HCT116 (cell line): ENCODE measurements at regions not wholly inside any gene's neighbourhood (a gene's known extent, or its start where the extent isn't known, plus 50 kb on each side); places are given as distances from the start of the nearest gene placed in this dataset.
A peak's percentile ranks its signal among the peaks of the same experiment; 100 is the strongest.

ENCODE experiments used
- ATAC-seq: fragments of 200-7000 bp; cut with Tn5 transposase; 2 replicates; pipeline ENCODE4 v1.9.1; 2020; ENCODE audit warnings: mild to moderate bottlenecking, moderate library complexity
- BruUV-seq: library from RNA; stranded (reverse); fragments of 400-500 nt; replicated peaks from 2 replicates; lab custom pipeline; 2021; lab: Mats Ljungman, UMichigan
- CTCF ChIA-PET: fragments of 300-600 bp; sonication (Branson Sonifier 250); formaldehyde crosslinking; loops from one replicate; lab custom pipeline; 2021; ENCODE audit warnings: antibody characterized with exemption; lab: Charles Lee
- POLR2A ChIA-PET: fragments of 300-600, 350-600 bp; sonication (Branson Sonifier 250); formaldehyde crosslinking; loops from one replicate; lab custom pipeline; 2021; ENCODE audit warnings: antibody characterized with exemption; lab: Charles Lee
- RAD21 ChIA-PET, 2 experiments: fragments of 300-600 bp; sonication (Branson Sonifier 250); formaldehyde crosslinking; loops; one replicate each; lab custom pipeline; 2023; ENCODE audit warnings: low total read pairs in 2 of 2; ENCODE audit not compliant: uncharacterized antibody in 2 of 2, unreplicated experiment in 2 of 2, low non-redundant PET in 1 of 2; lab: Charles Lee
- DNase-seq: peaks from one replicate; pipeline ENCODE4 v3.0.0-alpha.2; 2010; ENCODE audit warnings: low read depth, low spot score
- H2AFZ ChIP-seq: fragments of 200-600 bp; shearing (Covaris generic), sonication (generic); 2 replicates; pipeline ENCODE4 v1.6.1; 2017; ENCODE audit warnings: low read depth, mixed run types, mixed read lengths, antibody characterized with exemption, low read length; ENCODE audit not compliant: poor library complexity, severe bottlenecking
- H3K27ac ChIP-seq: 2 replicates; pipeline ENCODE4 v1.5.1; 2012; ENCODE audit warnings: low read depth, low read length
- H3K27me3 ChIP-seq: fragments of 200-600 bp; sonication (generic); 2 replicates; pipeline ENCODE4 v1.6.1; 2016; ENCODE audit warnings: mixed run types, low read length, mixed read lengths; ENCODE audit not compliant: insufficient read depth
- H3K36me3 ChIP-seq, 2 experiments: fragments of 200-500 bp in 1 of 2; fragments of 200-600 bp in 1 of 2; sonication (Bioruptor generic) in 1 of 2; sonication (generic) in 1 of 2; 2 replicates each; pipeline versions ENCODE4 v1.5.1 to v1.6.1; 2014 to 2016; ENCODE audit warnings: low read length in 2 of 2, inconsistent platforms in 1 of 2, mixed read lengths in 1 of 2, mixed run types in 1 of 2; ENCODE audit not compliant: insufficient read depth in 2 of 2, control insufficient read depth in 1 of 2
- H3K4me1 ChIP-seq, 2 experiments: fragments of 200-600 bp in 1 of 2; sonication (generic) in 1 of 2; 2 replicates each; pipeline versions ENCODE4 v1.5.1 to v1.6.1; 2012 to 2017; ENCODE audit warnings: low read length in 2 of 2, inconsistent platforms in 1 of 2, mild to moderate bottlenecking in 1 of 2, mixed read lengths in 1 of 2, mixed run types in 1 of 2, moderate library complexity in 1 of 2; ENCODE audit not compliant: insufficient read depth in 2 of 2, control insufficient read depth in 1 of 2
- H3K4me2 ChIP-seq: fragments of 200-600 bp; sonication (generic); 2 replicates; pipeline ENCODE4 v1.6.1; 2017; ENCODE audit warnings: mixed run types, low read length, mixed read lengths
- H3K4me3 ChIP-seq, 2 experiments: fragments of 200-600 bp in 1 of 2; sonication (generic) in 1 of 2; replicated peaks in 1 of 2; 2 replicates each; pipeline ENCODE4 v1.5.1; 2011 to 2016; ENCODE audit warnings: low read length in 2 of 2, control low read depth in 1 of 2, low read depth in 1 of 2, mild to moderate bottlenecking in 1 of 2, mixed read lengths in 1 of 2, mixed run types in 1 of 2
- H3K79me2 ChIP-seq: fragments of 200-600 bp; sonication (generic); 2 replicates; pipeline ENCODE4 v1.6.1; 2017; ENCODE audit warnings: mild to moderate bottlenecking, mixed run types, low read length, moderate library complexity, mixed read lengths; ENCODE audit not compliant: insufficient read depth
- H3K9ac ChIP-seq: fragments of 200-600 bp; sonication (generic); 2 replicates; pipeline ENCODE4 v1.6.1; 2016; ENCODE audit warnings: low read length, mixed read lengths
- H3K9me2 ChIP-seq: fragments of 200-600 bp; sonication (generic), shearing (Covaris generic); 2 replicates; pipeline ENCODE4 v1.6.1; 2017; ENCODE audit warnings: mixed run types, mild to moderate bottlenecking, moderate library complexity; ENCODE audit not compliant: insufficient read depth
- H3K9me3 ChIP-seq, 2 experiments: fragments of 200-500 bp in 1 of 2; fragments of 200-600 bp in 1 of 2; sonication (Bioruptor generic) in 1 of 2; sonication (generic) in 1 of 2; 2 replicates each; pipeline ENCODE4 v1.6.1; 2014 to 2017; ENCODE audit warnings: low read length in 2 of 2, mixed read lengths in 2 of 2, inconsistent platforms in 1 of 2, low read depth in 1 of 2, mild to moderate bottlenecking in 1 of 2, mixed run types in 1 of 2, moderate library complexity in 1 of 2; ENCODE audit not compliant: control insufficient read depth in 1 of 2, insufficient read depth in 1 of 2
- H4K20me1 ChIP-seq: fragments of 200-600 bp; sonication (generic), shearing (Covaris generic); 2 replicates; pipeline ENCODE4 v1.6.1; 2017; ENCODE audit warnings: mixed run types, mild to moderate bottlenecking, moderate library complexity; ENCODE audit not compliant: insufficient read depth
- CEBPB ChIP-seq: IDR thresholded peaks from 2 replicates; pipeline ENCODE4 v1.6.1; 2012; ENCODE audit warnings: low read depth
- ELF1 ChIP-seq: IDR thresholded peaks from 2 replicates; pipeline ENCODE4 v1.6.1; 2012; ENCODE audit warnings: low read depth, borderline replicate concordance
- EZH2phosphoT487 ChIP-seq: fragments of 200-600 bp; IDR thresholded peaks from 2 replicates; pipeline ENCODE4 v1.6.1; 2018; ENCODE audit warnings: antibody characterized with exemption, borderline replicate concordance
- JUND ChIP-seq: IDR thresholded peaks from 2 replicates; pipeline ENCODE4 v1.6.1; 2012
- POLR2AphosphoS5 ChIP-seq: IDR thresholded peaks from 2 replicates; pipeline ENCODE4 v1.6.1; 2011; ENCODE audit warnings: mild to moderate bottlenecking, low read depth, low read length, moderate library complexity
- RAD21 ChIP-seq: IDR thresholded peaks from 2 replicates; pipeline ENCODE4 v1.6.1; 2012; ENCODE audit warnings: low read depth, mild to moderate bottlenecking
- SRF ChIP-seq: IDR thresholded peaks from 2 replicates; pipeline ENCODE4 v1.6.1; 2012; ENCODE audit warnings: low read depth
- YY1 ChIP-seq: IDR thresholded peaks from 2 replicates; pipeline ENCODE4 v1.6.1; 2011; ENCODE audit warnings: low read length, low read depth, moderate library complexity, mild to moderate bottlenecking; ENCODE audit not compliant: insufficient replicate concordance; ENCODE audit errors: extremely low read depth
- ZFX ChIP-seq: fragments of 450-650 bp; IDR thresholded peaks from 2 replicates; pipeline ENCODE4 v1.6.1; 2017
- ZNF274 ChIP-seq: fragments of 200-500 bp; sonication (Bioruptor generic); IDR thresholded peaks from 2 replicates; pipeline ENCODE4 v1.6.1; 2014; ENCODE audit warnings: mild to moderate bottlenecking, low read depth, low read length, inconsistent platforms
- intact Hi-C: fragments of 100-400 bp; cut with micrococcal nuclease; formaldehyde crosslinking; loops from 2 replicates; pipeline ENCODE4 v1.10.0; 2022
- TF ChIP-seq, protein P1 (sequence below): IDR thresholded peaks from 2 replicates; pipeline ENCODE4 v1.6.1; 2012; ENCODE audit warnings: low read depth
- TF ChIP-seq, protein P2 (sequence below): IDR thresholded peaks from 2 replicates; pipeline ENCODE4 v1.6.1; 2012
- TF ChIP-seq, protein P3 (sequence below), 3 experiments: fragments of 200-600 bp in 1 of 3; sonication (generic) in 1 of 3; IDR thresholded peaks in 2 of 3; conservative IDR thresholded peaks in 1 of 3; 2 replicates each; pipeline ENCODE4 v1.5.1; 2012 to 2017; ENCODE audit warnings: low read depth in 2 of 3, low read length in 2 of 3, antibody characterized with exemption in 1 of 3, borderline replicate concordance in 1 of 3, control low read depth in 1 of 3, mild to moderate bottlenecking in 1 of 3, mixed read lengths in 1 of 3, mixed run types in 1 of 3, moderate library complexity in 1 of 3; ENCODE audit not compliant: insufficient read depth in 1 of 3
- TF ChIP-seq, protein P4 (sequence below): IDR thresholded peaks from 2 replicates; pipeline ENCODE4 v1.6.1; 2011; ENCODE audit warnings: mild to moderate bottlenecking, low read length, moderate library complexity; ENCODE audit not compliant: insufficient replicate concordance; ENCODE audit errors: extremely low read depth

DNA sequence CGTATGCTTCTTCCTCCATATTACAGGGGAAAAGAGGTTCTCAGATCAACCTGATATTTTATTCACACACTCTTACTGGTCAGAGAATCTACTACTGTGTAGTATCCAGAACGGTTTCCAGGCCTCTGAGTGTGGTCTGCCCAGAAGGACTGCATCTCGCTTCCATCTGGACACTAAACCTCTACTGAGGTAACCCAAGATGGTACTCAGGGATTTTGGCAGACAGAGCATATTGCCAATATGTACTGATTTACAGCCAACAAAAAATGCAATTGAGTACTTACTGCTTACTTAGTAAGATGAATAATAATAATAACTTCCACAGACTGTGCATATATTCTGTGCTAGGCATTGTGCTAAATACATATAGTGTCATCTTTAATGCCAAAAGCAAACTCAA is 55.8 kb downstream of the CYRIA start (continued):
- TF ChIP-seq ZFX (no peak), CEBPB (no peak), ZNF274 (no peak), POLR2AphosphoS5 (no peak), JUND (no peak)

DNA sequence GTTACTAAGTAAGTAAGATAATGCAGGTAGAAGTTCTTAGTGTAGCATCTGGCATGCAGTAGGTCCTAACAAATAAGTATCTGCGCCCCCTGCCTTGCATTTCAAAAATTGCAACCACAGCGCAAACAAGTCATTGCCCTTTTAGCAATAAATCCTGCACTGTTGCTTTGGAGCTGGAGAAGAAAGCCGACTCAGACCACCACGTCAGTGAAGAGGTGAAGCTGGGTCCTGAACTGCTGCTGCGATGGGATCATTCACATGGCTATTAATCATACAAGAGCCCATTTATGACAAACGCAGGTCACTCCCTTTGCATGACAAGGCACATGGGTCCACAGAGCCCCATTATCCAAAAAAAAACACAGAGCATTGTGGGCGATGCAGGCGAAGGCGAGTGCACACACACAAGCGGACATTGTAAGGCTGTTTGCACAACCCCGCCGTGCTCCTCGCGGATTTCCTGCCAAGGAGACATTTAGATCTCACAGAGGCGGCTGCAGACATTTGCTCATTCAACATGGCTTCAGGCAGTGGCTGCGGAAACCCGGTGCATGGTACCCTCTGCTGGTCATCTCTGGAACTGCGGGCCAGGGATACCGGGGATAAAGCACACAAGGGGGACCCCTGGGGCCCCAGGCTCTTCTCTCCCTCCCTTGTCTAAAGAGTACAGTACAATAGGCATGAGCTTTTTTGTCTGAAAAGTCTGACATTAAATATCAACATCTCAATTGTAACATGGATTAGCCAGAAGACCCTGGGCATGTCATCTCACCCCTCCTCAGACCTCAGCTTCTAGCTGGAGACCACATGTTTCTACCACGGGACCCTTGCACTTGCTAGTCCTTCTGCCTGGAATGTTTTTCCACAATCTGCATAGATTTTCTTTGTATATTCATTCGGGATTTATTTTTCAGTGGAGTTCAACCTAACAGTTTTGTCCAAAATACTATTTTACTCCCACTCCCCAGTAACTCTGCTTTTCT is 56.7 kb downstream of the CYRIA start:
- ChIA-PET CTCF (interaction anchor here (0.7 to 1.9 kb wide), 7 partner anchors 15 to 669 kb away, joined by 3 to 25 read pairs (median 3); no protein-coding TSS in a partner anchor), POLR2A (no interaction called here), RAD21 (no interaction called here)
- Histone ChIP-seq H3K4me1 (peaks cover 0 to 5% of the 10 kb centered on the region in 2 experiments; a peak in 2 of 4 replicates), H4K20me1 (no peaks in the 10 kb centered on the region), H3K9me2 (no peaks in the 10 kb centered on the region), H3K4me3 (peak overlapping the region; percentile 20 to 39), H3K27me3 (peaks cover 23% of the 10 kb centered on the region; the same call in 1 of the 2 replicates), H3K36me3 (no peaks in the 10 kb centered on the region), H3K9ac (no peak overlapping the region), H3K4me2 (peak overlapping the region; percentile 69), H3K27ac (no peak overlapping the region), H3K79me2 (no peaks in the 10 kb centered on the region), H2AFZ (peak overlapping the region; percentile 69), H3K9me3 (no peaks in the 10 kb centered on the region)
- ATAC-seq (peak; percentile 89), DNase-seq (peak; percentile 32)
- no TSS peak for BruUV-seq
- TF ChIP-seq, protein P1, sequence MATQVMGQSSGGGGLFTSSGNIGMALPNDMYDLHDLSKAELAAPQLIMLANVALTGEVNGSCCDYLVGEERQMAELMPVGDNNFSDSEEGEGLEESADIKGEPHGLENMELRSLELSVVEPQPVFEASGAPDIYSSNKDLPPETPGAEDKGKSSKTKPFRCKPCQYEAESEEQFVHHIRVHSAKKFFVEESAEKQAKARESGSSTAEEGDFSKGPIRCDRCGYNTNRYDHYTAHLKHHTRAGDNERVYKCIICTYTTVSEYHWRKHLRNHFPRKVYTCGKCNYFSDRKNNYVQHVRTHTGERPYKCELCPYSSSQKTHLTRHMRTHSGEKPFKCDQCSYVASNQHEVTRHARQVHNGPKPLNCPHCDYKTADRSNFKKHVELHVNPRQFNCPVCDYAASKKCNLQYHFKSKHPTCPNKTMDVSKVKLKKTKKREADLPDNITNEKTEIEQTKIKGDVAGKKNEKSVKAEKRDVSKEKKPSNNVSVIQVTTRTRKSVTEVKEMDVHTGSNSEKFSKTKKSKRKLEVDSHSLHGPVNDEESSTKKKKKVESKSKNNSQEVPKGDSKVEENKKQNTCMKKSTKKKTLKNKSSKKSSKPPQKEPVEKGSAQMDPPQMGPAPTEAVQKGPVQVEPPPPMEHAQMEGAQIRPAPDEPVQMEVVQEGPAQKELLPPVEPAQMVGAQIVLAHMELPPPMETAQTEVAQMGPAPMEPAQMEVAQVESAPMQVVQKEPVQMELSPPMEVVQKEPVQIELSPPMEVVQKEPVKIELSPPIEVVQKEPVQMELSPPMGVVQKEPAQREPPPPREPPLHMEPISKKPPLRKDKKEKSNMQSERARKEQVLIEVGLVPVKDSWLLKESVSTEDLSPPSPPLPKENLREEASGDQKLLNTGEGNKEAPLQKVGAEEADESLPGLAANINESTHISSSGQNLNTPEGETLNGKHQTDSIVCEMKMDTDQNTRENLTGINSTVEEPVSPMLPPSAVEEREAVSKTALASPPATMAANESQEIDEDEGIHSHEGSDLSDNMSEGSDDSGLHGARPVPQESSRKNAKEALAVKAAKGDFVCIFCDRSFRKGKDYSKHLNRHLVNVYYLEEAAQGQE, result no peak
- TF ChIP-seq, protein P2, sequence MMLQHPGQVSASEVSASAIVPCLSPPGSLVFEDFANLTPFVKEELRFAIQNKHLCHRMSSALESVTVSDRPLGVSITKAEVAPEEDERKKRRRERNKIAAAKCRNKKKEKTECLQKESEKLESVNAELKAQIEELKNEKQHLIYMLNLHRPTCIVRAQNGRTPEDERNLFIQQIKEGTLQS, result no peak; the same call in 1 of the 2 replicates
- TF ChIP-seq, protein P3, sequence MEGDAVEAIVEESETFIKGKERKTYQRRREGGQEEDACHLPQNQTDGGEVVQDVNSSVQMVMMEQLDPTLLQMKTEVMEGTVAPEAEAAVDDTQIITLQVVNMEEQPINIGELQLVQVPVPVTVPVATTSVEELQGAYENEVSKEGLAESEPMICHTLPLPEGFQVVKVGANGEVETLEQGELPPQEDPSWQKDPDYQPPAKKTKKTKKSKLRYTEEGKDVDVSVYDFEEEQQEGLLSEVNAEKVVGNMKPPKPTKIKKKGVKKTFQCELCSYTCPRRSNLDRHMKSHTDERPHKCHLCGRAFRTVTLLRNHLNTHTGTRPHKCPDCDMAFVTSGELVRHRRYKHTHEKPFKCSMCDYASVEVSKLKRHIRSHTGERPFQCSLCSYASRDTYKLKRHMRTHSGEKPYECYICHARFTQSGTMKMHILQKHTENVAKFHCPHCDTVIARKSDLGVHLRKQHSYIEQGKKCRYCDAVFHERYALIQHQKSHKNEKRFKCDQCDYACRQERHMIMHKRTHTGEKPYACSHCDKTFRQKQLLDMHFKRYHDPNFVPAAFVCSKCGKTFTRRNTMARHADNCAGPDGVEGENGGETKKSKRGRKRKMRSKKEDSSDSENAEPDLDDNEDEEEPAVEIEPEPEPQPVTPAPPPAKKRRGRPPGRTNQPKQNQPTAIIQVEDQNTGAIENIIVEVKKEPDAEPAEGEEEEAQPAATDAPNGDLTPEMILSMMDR (IDR thresholded peaks at IDR 0.05 in 2 of 3, conservative IDR thresholded peaks at IDR 0.05 in 1 of 3; ENCODE audit: borderline replicate concordance in 1 of 3, insufficient read depth in 1 of 3, low read depth in 2 of 3, low read length in 2 of 3), result peak; percentile 79 to 97 (median 89)
- TF ChIP-seq YY1 (peak; percentile 85), RAD21 (peak; percentile 73), ZNF274 (no peak), EZH2phosphoT487 (no peak), SRF (no peak), ELF1 (no peak), JUND (no peak)
- TF ChIP-seq, protein P4, sequence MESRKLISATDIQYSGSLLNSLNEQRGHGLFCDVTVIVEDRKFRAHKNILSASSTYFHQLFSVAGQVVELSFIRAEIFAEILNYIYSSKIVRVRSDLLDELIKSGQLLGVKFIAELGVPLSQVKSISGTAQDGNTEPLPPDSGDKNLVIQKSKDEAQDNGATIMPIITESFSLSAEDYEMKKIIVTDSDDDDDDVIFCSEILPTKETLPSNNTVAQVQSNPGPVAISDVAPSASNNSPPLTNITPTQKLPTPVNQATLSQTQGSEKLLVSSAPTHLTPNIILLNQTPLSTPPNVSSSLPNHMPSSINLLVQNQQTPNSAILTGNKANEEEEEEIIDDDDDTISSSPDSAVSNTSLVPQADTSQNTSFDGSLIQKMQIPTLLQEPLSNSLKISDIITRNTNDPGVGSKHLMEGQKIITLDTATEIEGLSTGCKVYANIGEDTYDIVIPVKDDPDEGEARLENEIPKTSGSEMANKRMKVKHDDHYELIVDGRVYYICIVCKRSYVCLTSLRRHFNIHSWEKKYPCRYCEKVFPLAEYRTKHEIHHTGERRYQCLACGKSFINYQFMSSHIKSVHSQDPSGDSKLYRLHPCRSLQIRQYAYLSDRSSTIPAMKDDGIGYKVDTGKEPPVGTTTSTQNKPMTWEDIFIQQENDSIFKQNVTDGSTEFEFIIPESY, result no peak
- intact Hi-C loops, result loop anchor here (1.0 to 2.0 kb wide), 4 partner anchors 56 to 972 kb away; no protein-coding TSS in a partner anchor
